Astrocyte (in vitro differentiated cells and primary cell): ENCODE measurements at regions not wholly inside any gene's neighbourhood (a gene's known extent, or its start where the extent isn't known, plus 50 kb on each side); places are given as distances from the start of the nearest gene placed in this dataset.
A peak's percentile ranks its signal among the peaks of the same experiment; 100 is the strongest.
"Not testable (repeated sequence)": the region's sequence is repeated elsewhere in the genome, so short reads cannot be mapped to it uniquely, and the experiment has no call there.

Experiments used
- DNase-seq: peaks from one replicate; pipeline ENCODE4 v3.0.0-alpha.2; 2010; ENCODE audit warnings: low read depth
- FAIRE-seq: peaks from 2 replicates; lab custom pipeline; 2011; peaks lifted over from hg19 to GRCh38; lab: Jason Lieb, UNC
- H2AFZ ChIP-seq: 2 replicates; pipeline ENCODE4 v1.6.0; 2012; ENCODE audit warnings: low read depth, low read length, inconsistent platforms
- H3K27ac ChIP-seq: 2 replicates; pipeline ENCODE4 v1.5.1; 2011; ENCODE audit warnings: low read depth, low read length, inconsistent platforms
- H3K27me3 ChIP-seq: 2 replicates; pipeline ENCODE4 v1.6.0; 2011; ENCODE audit warnings: low read length, inconsistent platforms; ENCODE audit not compliant: insufficient read depth
- H3K36me3 ChIP-seq: 2 replicates; pipeline ENCODE4 v1.5.1; 2011; ENCODE audit warnings: low read length, inconsistent platforms; ENCODE audit not compliant: insufficient read depth
- H3K4me1 ChIP-seq: 2 replicates; pipeline ENCODE4 v1.5.1; 2011; ENCODE audit warnings: low read length, inconsistent platforms; ENCODE audit not compliant: insufficient read depth
- H3K4me2 ChIP-seq: 2 replicates; pipeline ENCODE4 v1.6.0; 2012; ENCODE audit warnings: low read length, inconsistent platforms
- H3K4me3 ChIP-seq: 2 replicates; pipeline ENCODE4 v1.5.1; 2011; ENCODE audit warnings: low read depth, mild to moderate bottlenecking, low read length, inconsistent platforms; ENCODE audit not compliant: insufficient read depth
- H3K79me2 ChIP-seq: 2 replicates; pipeline ENCODE4 v1.6.0; 2012; ENCODE audit warnings: mild to moderate bottlenecking, low read length, inconsistent platforms; ENCODE audit not compliant: insufficient read depth
- H3K9ac ChIP-seq: 2 replicates; pipeline ENCODE4 v1.6.0; 2012; ENCODE audit warnings: mild to moderate bottlenecking, low read length, inconsistent platforms
- H3K9me3 ChIP-seq: 2 replicates; pipeline ENCODE4 v1.5.1; 2012; ENCODE audit warnings: low read depth, mild to moderate bottlenecking, low read length, inconsistent platforms; ENCODE audit not compliant: insufficient read depth
- H4K20me1 ChIP-seq: 2 replicates; pipeline ENCODE4 v1.6.0; 2012; ENCODE audit warnings: low read length, inconsistent platforms; ENCODE audit not compliant: insufficient read depth
- H3K27ac Mint-ChIP-seq: one replicate; pipeline ENCODE4 v1.8.0; 2021; ENCODE audit warnings: mild to moderate bottlenecking, mixed read lengths; ENCODE audit not compliant: unreplicated experiment
- H3K27me3 Mint-ChIP-seq: one replicate; pipeline ENCODE4 v1.8.0; 2021; ENCODE audit warnings: low read depth, mixed read lengths; ENCODE audit not compliant: unreplicated experiment
- H3K36me3 Mint-ChIP-seq: one replicate; pipeline ENCODE4 v1.8.0; 2021; ENCODE audit warnings: low read depth, mixed read lengths; ENCODE audit not compliant: unreplicated experiment
- H3K4me1 Mint-ChIP-seq: one replicate; pipeline ENCODE4 v1.8.0; 2021; ENCODE audit warnings: low read depth, mixed read lengths; ENCODE audit not compliant: unreplicated experiment
- H3K4me3 Mint-ChIP-seq: one replicate; pipeline ENCODE4 v1.8.0; 2021; ENCODE audit warnings: mild to moderate bottlenecking, moderate library complexity, mixed read lengths; ENCODE audit not compliant: unreplicated experiment
- H3K9me3 Mint-ChIP-seq: one replicate; pipeline ENCODE4 v1.8.0; 2021; ENCODE audit warnings: mild to moderate bottlenecking, mixed read lengths; ENCODE audit not compliant: unreplicated experiment
- EZH2 ChIP-seq: IDR thresholded peaks from 2 replicates; pipeline ENCODE4 v1.6.1; 2012; ENCODE audit warnings: mild to moderate bottlenecking, low read length, inconsistent platforms; ENCODE audit not compliant: insufficient read depth
- TF ChIP-seq, protein P1 (sequence below): IDR thresholded peaks from 2 replicates; pipeline ENCODE4 v1.5.1; 2011; ENCODE audit warnings: low read depth, mild to moderate bottlenecking, inconsistent platforms, low read length, moderate library complexity; ENCODE audit not compliant: insufficient read depth

DNA sequence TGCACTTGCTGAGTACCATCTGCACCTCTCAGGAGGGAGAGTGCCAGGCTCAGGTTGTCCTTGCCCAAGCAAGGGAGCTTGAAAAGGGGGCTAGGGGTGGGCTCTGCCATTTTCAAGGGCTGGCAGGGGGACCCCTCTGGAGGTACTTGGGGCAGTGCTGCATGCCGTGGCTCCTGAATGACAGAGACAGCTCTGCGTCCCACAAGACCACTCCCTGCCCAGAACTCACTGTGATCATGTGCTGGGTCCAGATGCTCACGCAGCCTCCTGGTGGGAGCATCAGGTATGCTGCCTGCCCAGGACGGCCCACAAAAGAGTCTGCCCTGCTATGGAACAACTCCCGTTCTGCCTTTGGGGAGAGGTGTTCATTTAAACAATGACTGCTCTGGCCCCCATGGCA, 165.2 kb downstream of the GOLGA6L4 start:
- H3K36me3 Mint-ChIP-seq: peaks cover 25% of the 10 kb centered on the region
- no peak overlapping the region for H3K27ac ChIP-seq
- no peaks in the 10 kb centered on the region for H4K20me1 ChIP-seq
- no peaks in the 10 kb centered on the region for H3K27me3 ChIP-seq
- TF ChIP-seq, protein P1, sequence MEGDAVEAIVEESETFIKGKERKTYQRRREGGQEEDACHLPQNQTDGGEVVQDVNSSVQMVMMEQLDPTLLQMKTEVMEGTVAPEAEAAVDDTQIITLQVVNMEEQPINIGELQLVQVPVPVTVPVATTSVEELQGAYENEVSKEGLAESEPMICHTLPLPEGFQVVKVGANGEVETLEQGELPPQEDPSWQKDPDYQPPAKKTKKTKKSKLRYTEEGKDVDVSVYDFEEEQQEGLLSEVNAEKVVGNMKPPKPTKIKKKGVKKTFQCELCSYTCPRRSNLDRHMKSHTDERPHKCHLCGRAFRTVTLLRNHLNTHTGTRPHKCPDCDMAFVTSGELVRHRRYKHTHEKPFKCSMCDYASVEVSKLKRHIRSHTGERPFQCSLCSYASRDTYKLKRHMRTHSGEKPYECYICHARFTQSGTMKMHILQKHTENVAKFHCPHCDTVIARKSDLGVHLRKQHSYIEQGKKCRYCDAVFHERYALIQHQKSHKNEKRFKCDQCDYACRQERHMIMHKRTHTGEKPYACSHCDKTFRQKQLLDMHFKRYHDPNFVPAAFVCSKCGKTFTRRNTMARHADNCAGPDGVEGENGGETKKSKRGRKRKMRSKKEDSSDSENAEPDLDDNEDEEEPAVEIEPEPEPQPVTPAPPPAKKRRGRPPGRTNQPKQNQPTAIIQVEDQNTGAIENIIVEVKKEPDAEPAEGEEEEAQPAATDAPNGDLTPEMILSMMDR: no peak
- TF ChIP-seq EZH2: no peak
- peaks cover 4% of the 10 kb centered on the region for H3K9me3 Mint-ChIP-seq
- no peak overlapping the region for H3K4me3 ChIP-seq
- H3K4me1 Mint-ChIP-seq: no peaks in the 10 kb centered on the region
- no peaks in the 10 kb centered on the region for H3K36me3 ChIP-seq
- no peak overlapping the region for H2AFZ ChIP-seq
- no peaks in the 10 kb centered on the region for H3K9me3 ChIP-seq
- H3K9ac ChIP-seq: no peak overlapping the region
- no peak for DNase-seq
- H3K4me1 ChIP-seq: no peaks in the 10 kb centered on the region
- no peak overlapping the region for H3K4me2 ChIP-seq
- H3K79me2 ChIP-seq: no peaks in the 10 kb centered on the region
- peaks cover 38% of the 10 kb centered on the region for H3K27me3 Mint-ChIP-seq
- H3K4me3 Mint-ChIP-seq: no peak overlapping the region
- FAIRE-seq: no peak
- H3K27ac Mint-ChIP-seq: no peak overlapping the region

- not testable (repeated sequence) for H3K4me1 ChIP-seq, H3K9ac ChIP-seq, H4K20me1 ChIP-seq, H3K79me2 ChIP-seq, H3K9me3 Mint-ChIP-seq, DNase-seq, H3K9me3 ChIP-seq, H3K36me3 ChIP-seq, H3K27ac ChIP-seq, H3K4me3 ChIP-seq, H2AFZ ChIP-seq, H3K4me2 ChIP-seq, H3K4me3 Mint-ChIP-seq, H3K27me3 ChIP-seq, H3K4me1 Mint-ChIP-seq, FAIRE-seq
- peak overlapping the region; percentile 71 for H3K27ac Mint-ChIP-seq
- H3K27me3 Mint-ChIP-seq: peaks cover 32% of the 10 kb centered on the region
- peaks cover 25% of the 10 kb centered on the region for H3K36me3 Mint-ChIP-seq
Observed at GRCh38 chr15:84401461-84401860, 165.9 kb downstream of the GOLGA6L4 start.

DNA sequence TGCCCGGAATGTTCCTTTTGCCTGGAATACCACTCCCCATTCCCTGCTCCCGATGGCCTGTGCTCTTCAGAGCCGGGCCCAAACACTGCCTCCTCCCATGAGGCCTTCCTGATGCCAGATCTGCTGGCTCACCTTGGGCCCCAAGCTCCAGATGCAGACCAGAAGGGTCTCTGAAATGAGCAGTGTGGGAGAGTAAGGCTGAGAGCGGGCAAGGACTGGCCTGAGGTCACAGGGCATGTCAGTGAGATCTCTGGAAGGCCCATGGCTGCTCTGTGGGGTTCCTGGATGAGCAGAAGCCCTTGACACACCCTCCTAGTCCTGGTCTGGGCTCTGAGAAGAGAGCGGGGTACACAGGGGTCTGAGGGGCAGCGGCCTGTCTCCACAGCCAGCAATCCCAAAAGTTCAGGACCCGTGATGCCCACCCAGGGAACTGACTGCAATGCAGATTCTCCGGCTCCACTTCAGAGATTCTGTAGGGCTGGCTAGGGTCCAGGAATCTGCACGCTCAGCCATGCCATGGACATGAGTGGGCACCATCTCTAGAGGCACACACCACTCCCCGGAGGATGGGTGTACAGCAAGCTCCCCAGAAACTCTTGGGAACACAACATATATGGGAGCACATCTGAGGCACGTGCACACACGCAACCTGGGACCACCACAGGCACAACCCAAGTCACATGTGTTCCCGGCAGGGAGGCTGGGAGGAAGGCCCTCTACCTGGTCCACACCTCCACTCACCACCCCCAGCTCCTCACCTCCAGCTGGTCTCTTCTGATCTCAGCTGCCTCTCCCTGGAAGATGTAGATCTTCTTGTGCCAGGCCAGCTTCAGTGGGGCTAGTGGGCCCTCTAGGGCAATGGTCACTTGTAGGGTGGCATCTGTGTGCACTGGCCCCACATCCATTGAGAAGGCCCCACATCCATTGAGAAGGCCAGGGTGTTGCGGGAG, 166.6 kb downstream of the GOLGA6L4 start:
- not testable (repeated sequence) for H3K4me1 Mint-ChIP-seq, H3K4me3 ChIP-seq, H3K36me3 ChIP-seq, H3K4me3 Mint-ChIP-seq, H3K79me2 ChIP-seq, FAIRE-seq, H4K20me1 ChIP-seq, H3K27ac ChIP-seq, H3K9me3 Mint-ChIP-seq, H2AFZ ChIP-seq, H3K4me1 ChIP-seq, DNase-seq, H3K9me3 ChIP-seq, H3K4me2 ChIP-seq, H3K9ac ChIP-seq, H3K27me3 ChIP-seq, H3K27ac Mint-ChIP-seq
- Mint-ChIP-seq H3K27me3 (peaks cover 25% of the 10 kb centered on the region), H3K36me3 (peaks cover 25% of the 10 kb centered on the region)
